Astrocyte (in vitro differentiated cells and primary cell): ENCODE measurements at regions not wholly inside any gene's neighbourhood (a gene's known extent, or its start where the extent isn't known, plus 50 kb on each side); places are given as distances from the start of the nearest gene placed in this dataset.

ENCODE experiments used
- DNase-seq: peaks from one replicate; pipeline ENCODE4 v3.0.0-alpha.2; 2010; ENCODE audit warnings: low read depth
- FAIRE-seq: peaks from 2 replicates; lab custom pipeline; 2011; peaks lifted over from hg19 to GRCh38; lab: Jason Lieb, UNC
- H2AFZ ChIP-seq: 2 replicates; pipeline ENCODE4 v1.6.0; 2012; ENCODE audit warnings: low read depth, low read length, inconsistent platforms
- H3K27ac ChIP-seq: 2 replicates; pipeline ENCODE4 v1.5.1; 2011; ENCODE audit warnings: low read depth, low read length, inconsistent platforms
- H3K27me3 ChIP-seq: 2 replicates; pipeline ENCODE4 v1.6.0; 2011; ENCODE audit warnings: low read length, inconsistent platforms; ENCODE audit not compliant: insufficient read depth
- H3K36me3 ChIP-seq: 2 replicates; pipeline ENCODE4 v1.5.1; 2011; ENCODE audit warnings: low read length, inconsistent platforms; ENCODE audit not compliant: insufficient read depth
- H3K4me1 ChIP-seq: 2 replicates; pipeline ENCODE4 v1.5.1; 2011; ENCODE audit warnings: low read length, inconsistent platforms; ENCODE audit not compliant: insufficient read depth
- H3K4me2 ChIP-seq: 2 replicates; pipeline ENCODE4 v1.6.0; 2012; ENCODE audit warnings: low read length, inconsistent platforms
- H3K4me3 ChIP-seq: 2 replicates; pipeline ENCODE4 v1.5.1; 2011; ENCODE audit warnings: low read depth, mild to moderate bottlenecking, low read length, inconsistent platforms; ENCODE audit not compliant: insufficient read depth
- H3K79me2 ChIP-seq: 2 replicates; pipeline ENCODE4 v1.6.0; 2012; ENCODE audit warnings: mild to moderate bottlenecking, low read length, inconsistent platforms; ENCODE audit not compliant: insufficient read depth
- H3K9ac ChIP-seq: 2 replicates; pipeline ENCODE4 v1.6.0; 2012; ENCODE audit warnings: mild to moderate bottlenecking, low read length, inconsistent platforms
- H3K9me3 ChIP-seq: 2 replicates; pipeline ENCODE4 v1.5.1; 2012; ENCODE audit warnings: low read depth, mild to moderate bottlenecking, low read length, inconsistent platforms; ENCODE audit not compliant: insufficient read depth
- H4K20me1 ChIP-seq: 2 replicates; pipeline ENCODE4 v1.6.0; 2012; ENCODE audit warnings: low read length, inconsistent platforms; ENCODE audit not compliant: insufficient read depth
- H3K27ac Mint-ChIP-seq: one replicate; pipeline ENCODE4 v1.8.0; 2021; ENCODE audit warnings: mild to moderate bottlenecking, mixed read lengths; ENCODE audit not compliant: unreplicated experiment
- H3K27me3 Mint-ChIP-seq: one replicate; pipeline ENCODE4 v1.8.0; 2021; ENCODE audit warnings: low read depth, mixed read lengths; ENCODE audit not compliant: unreplicated experiment
- H3K36me3 Mint-ChIP-seq: one replicate; pipeline ENCODE4 v1.8.0; 2021; ENCODE audit warnings: low read depth, mixed read lengths; ENCODE audit not compliant: unreplicated experiment
- H3K4me1 Mint-ChIP-seq: one replicate; pipeline ENCODE4 v1.8.0; 2021; ENCODE audit warnings: low read depth, mixed read lengths; ENCODE audit not compliant: unreplicated experiment
- H3K4me3 Mint-ChIP-seq: one replicate; pipeline ENCODE4 v1.8.0; 2021; ENCODE audit warnings: mild to moderate bottlenecking, moderate library complexity, mixed read lengths; ENCODE audit not compliant: unreplicated experiment
- H3K9me3 Mint-ChIP-seq: one replicate; pipeline ENCODE4 v1.8.0; 2021; ENCODE audit warnings: mild to moderate bottlenecking, mixed read lengths; ENCODE audit not compliant: unreplicated experiment
- EZH2 ChIP-seq: IDR thresholded peaks from 2 replicates; pipeline ENCODE4 v1.6.1; 2012; ENCODE audit warnings: mild to moderate bottlenecking, low read length, inconsistent platforms; ENCODE audit not compliant: insufficient read depth
- TF ChIP-seq, protein P1 (sequence below): IDR thresholded peaks from 2 replicates; pipeline ENCODE4 v1.5.1; 2011; ENCODE audit warnings: low read depth, mild to moderate bottlenecking, inconsistent platforms, low read length, moderate library complexity; ENCODE audit not compliant: insufficient read depth

DNA sequence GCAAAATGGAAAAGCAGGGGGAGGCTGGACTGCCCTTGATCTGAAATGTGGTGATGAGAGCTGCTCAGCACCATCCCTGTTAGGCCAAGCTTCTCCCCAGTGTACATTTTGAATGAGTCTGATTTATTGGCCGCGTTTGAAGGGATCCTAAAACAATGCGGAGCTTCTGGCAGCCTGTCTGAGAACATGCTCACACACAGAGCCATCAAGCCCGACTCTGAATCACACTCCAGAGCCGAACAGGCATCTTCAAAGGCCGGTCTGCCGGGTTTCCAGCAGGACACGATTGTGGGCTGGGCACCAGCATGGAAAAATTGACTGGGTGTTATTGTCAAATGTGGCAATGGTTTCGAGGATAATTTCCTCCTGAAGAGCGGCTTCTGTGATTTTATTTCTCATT lies 235.9 kb downstream of the TFAP2C start:
- no peak for FAIRE-seq

DNA sequence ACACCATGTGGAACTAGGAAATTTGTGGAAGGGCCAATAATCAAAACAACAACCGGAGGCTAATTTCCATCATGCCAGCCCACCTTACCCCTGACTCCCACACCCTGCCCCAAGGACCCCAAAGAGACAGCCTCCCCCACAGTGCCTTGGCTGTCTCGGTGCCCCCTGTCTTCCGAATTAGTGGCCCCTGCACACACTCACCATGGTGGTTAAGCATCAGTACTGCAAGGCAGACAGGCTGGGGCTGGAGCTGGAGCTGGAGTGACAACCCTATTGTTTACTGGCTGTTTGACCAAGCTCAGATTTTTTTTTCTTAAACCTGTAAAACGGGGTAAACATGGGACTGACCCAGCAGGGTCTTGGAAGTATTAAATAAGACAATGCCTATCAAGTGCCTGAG lies 238.0 kb downstream of the TFAP2C start:
- FAIRE-seq = no peak
- no peak for TF ChIP-seq EZH2
- TF ChIP-seq, protein P1, sequence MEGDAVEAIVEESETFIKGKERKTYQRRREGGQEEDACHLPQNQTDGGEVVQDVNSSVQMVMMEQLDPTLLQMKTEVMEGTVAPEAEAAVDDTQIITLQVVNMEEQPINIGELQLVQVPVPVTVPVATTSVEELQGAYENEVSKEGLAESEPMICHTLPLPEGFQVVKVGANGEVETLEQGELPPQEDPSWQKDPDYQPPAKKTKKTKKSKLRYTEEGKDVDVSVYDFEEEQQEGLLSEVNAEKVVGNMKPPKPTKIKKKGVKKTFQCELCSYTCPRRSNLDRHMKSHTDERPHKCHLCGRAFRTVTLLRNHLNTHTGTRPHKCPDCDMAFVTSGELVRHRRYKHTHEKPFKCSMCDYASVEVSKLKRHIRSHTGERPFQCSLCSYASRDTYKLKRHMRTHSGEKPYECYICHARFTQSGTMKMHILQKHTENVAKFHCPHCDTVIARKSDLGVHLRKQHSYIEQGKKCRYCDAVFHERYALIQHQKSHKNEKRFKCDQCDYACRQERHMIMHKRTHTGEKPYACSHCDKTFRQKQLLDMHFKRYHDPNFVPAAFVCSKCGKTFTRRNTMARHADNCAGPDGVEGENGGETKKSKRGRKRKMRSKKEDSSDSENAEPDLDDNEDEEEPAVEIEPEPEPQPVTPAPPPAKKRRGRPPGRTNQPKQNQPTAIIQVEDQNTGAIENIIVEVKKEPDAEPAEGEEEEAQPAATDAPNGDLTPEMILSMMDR = no peak
- H3K27me3 Mint-ChIP-seq = peaks cover 39% of the 10 kb centered on the region

More for the DNA sequence above, 235.9 kb downstream of the TFAP2C start:
- H3K79me2 ChIP-seq = no peaks in the 10 kb centered on the region
- no peaks in the 10 kb centered on the region for H4K20me1 ChIP-seq
- no peaks in the 10 kb centered on the region for H3K9me3 ChIP-seq
- no peak overlapping the region for H3K27ac ChIP-seq
- H2AFZ ChIP-seq = no peak overlapping the region
- H3K4me2 ChIP-seq = no peak overlapping the region
- DNase-seq = no peak
- Mint-ChIP-seq H3K9me3 (peaks cover 5% of the 10 kb centered on the region), H3K36me3 (no peaks in the 10 kb centered on the region), H3K4me1 (peaks cover 8% of the 10 kb centered on the region), H3K4me3 (no peak overlapping the region), H3K27me3 (peaks cover 33% of the 10 kb centered on the region), H3K27ac (no peak overlapping the region)
- TF ChIP-seq, protein P1 = no peak
- no peak for TF ChIP-seq EZH2
- H3K9ac ChIP-seq = no peak overlapping the region
- H3K4me3 ChIP-seq = no peak overlapping the region
- no peaks in the 10 kb centered on the region for H3K36me3 ChIP-seq
- H3K4me1 ChIP-seq = no peaks in the 10 kb centered on the region
- H3K27me3 ChIP-seq = peaks cover 22% of the 10 kb centered on the region

DNA sequence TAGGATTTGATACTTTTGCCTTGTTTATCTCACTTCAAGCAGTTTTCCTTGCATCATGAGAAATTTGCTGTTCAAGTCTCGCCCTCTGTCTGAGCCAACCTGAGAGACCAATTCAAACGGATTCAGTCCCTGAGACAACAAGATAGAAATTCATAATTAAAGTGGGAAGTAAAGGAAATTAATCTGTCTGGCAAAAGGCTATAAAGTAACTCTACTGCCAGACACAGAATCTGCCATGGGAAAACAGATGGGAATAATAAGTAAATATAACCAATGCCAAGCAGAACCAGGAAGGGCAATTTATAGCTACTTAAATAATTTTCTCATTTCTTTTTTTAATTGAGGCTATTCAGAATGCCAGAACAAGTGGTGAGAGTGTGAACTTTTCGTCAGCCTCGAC lies 239.6 kb downstream of the TFAP2C start:
- DNase-seq (no peak), FAIRE-seq (no peak)
- no peaks in the 10 kb centered on the region for H3K79me2 ChIP-seq
- Mint-ChIP-seq H3K27ac (no peak overlapping the region), H3K36me3 (no peaks in the 10 kb centered on the region), H3K27me3 (peaks cover 43% of the 10 kb centered on the region), H3K4me1 (no peaks in the 10 kb centered on the region), H3K4me3 (no peak overlapping the region), H3K9me3 (peaks cover 5% of the 10 kb centered on the region)
- H3K9ac ChIP-seq = no peak overlapping the region
- peaks cover 12% of the 10 kb centered on the region for H3K27me3 ChIP-seq
- H4K20me1 ChIP-seq = no peaks in the 10 kb centered on the region
- H3K27ac ChIP-seq = no peak overlapping the region
- no peaks in the 10 kb centered on the region for H3K36me3 ChIP-seq
- H2AFZ ChIP-seq = no peak overlapping the region
- H3K9me3 ChIP-seq = no peaks in the 10 kb centered on the region
- no peak overlapping the region for H3K4me2 ChIP-seq
- no peaks in the 10 kb centered on the region for H3K4me1 ChIP-seq
- no peak for TF ChIP-seq EZH2
- TF ChIP-seq, protein P1 = no peak
- H3K4me3 ChIP-seq = no peak overlapping the region

More for the DNA sequence above, 238.0 kb downstream of the TFAP2C start:
- H3K4me1 Mint-ChIP-seq = no peaks in the 10 kb centered on the region
- no peaks in the 10 kb centered on the region for H3K36me3 Mint-ChIP-seq
- H3K4me3 ChIP-seq = no peak overlapping the region
- H3K9ac ChIP-seq = no peak overlapping the region
- no peak for DNase-seq
- peaks cover 17% of the 10 kb centered on the region for H3K27me3 ChIP-seq
- H3K4me3 Mint-ChIP-seq = no peak overlapping the region
- H3K79me2 ChIP-seq = no peaks in the 10 kb centered on the region
- H3K27ac Mint-ChIP-seq = no peak overlapping the region
- H3K27ac ChIP-seq = no peak overlapping the region
- H2AFZ ChIP-seq = no peak overlapping the region
- peaks cover 5% of the 10 kb centered on the region for H3K9me3 Mint-ChIP-seq
- H3K9me3 ChIP-seq = no peaks in the 10 kb centered on the region
- H4K20me1 ChIP-seq = no peaks in the 10 kb centered on the region
- no peaks in the 10 kb centered on the region for H3K4me1 ChIP-seq
- H3K36me3 ChIP-seq = no peaks in the 10 kb centered on the region
- no peak overlapping the region for H3K4me2 ChIP-seq
